ENCODE measurements at regions not wholly inside any gene's neighbourhood (a gene's known extent, or its start where the extent isn't known, plus 50 kb on each side); places are given as distances from the start of the nearest gene placed in this dataset.

GRCh38 chr5:38187532-38187931 lies 70.8 kb upstream of the EGFLAM start:
- Histone ChIP-seq H3K27me3 (ENCODE audit: control insufficient read depth, insufficient read depth, low read length) (peaks cover 3% of the 10 kb centered on the region), H3K79me2 (ENCODE audit: control insufficient read depth, insufficient read depth, low read length) (no peaks in the 10 kb centered on the region), H3K4me3 (replicated peaks in 1 of 4; ENCODE audit: control extremely low read depth in 1 of 4, insufficient read depth in 1 of 4, low read depth in 3 of 4, low read length in 4 of 4) (no peak overlapping the region), H3K9ac (ENCODE audit: insufficient read depth, low read length) (no peak overlapping the region), H3K4me1 (ENCODE audit: control insufficient read depth, extremely low read depth, insufficient read depth, low read length) (no peaks in the 10 kb centered on the region), H3K36me3 (ENCODE audit: control insufficient read depth, insufficient read depth, low read length) (no peaks in the 10 kb centered on the region), H3K4me2 (ENCODE audit: extremely low read depth, insufficient read depth, low read length) (no peak overlapping the region), H2AFZ (ENCODE audit: low read length) (no peak overlapping the region), H3K9me3 (ENCODE audit: control insufficient read depth, insufficient read depth, low read depth, low read length) (no peaks in the 10 kb centered on the region), H3K27ac (ENCODE audit: insufficient read depth, low read length) (no peak overlapping the region), H4K20me1 (ENCODE audit: control insufficient read depth, extremely low read depth, insufficient read depth, low read length) (no peaks in the 10 kb centered on the region)
- TF ChIP-seq EZH2 (IDR thresholded peaks at IDR 0.05; ENCODE audit: low read length, missing control alignments) (no peak), CTCF (conservative IDR thresholded peaks at IDR 0.05 in 1 of 2, IDR thresholded peaks at IDR 0.05 in 1 of 2; ENCODE audit: low read depth in 1 of 2, low read length in 2 of 2) (no peak)
- DNase-seq (ENCODE audit: low read depth in 2 of 2) = no peak

DNA sequence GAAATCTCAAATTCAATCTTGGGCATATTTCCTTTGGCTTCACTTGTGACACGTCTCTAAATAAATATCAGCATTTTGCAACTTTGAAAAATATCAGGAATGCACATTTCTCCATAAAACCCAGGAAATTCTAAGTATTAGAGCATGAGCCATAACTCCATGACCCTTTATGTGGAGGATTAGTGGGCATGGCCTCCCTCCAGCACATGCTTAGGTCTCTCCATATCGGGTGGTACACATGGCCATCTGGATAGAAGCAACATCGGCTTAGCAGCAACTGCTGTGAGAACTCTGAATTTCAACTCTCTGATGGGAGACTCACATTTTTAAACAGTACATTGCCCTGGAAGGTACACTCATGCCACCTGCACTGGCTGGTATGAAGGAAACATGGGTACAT lies 73.7 kb upstream of the EGFLAM start:
- Histone ChIP-seq H3K9me3 (ENCODE audit: control insufficient read depth, insufficient read depth, low read depth, low read length) (no peaks in the 10 kb centered on the region), H3K36me3 (ENCODE audit: control insufficient read depth, insufficient read depth, low read length) (no peaks in the 10 kb centered on the region), H2AFZ (ENCODE audit: low read length) (no peak overlapping the region), H4K20me1 (ENCODE audit: control insufficient read depth, extremely low read depth, insufficient read depth, low read length) (no peaks in the 10 kb centered on the region), H3K4me1 (ENCODE audit: control insufficient read depth, extremely low read depth, insufficient read depth, low read length) (no peaks in the 10 kb centered on the region), H3K79me2 (ENCODE audit: control insufficient read depth, insufficient read depth, low read length) (no peaks in the 10 kb centered on the region), H3K9ac (ENCODE audit: insufficient read depth, low read length) (no peak overlapping the region), H3K27me3 (ENCODE audit: control insufficient read depth, insufficient read depth, low read length) (peaks cover 2% of the 10 kb centered on the region), H3K4me2 (ENCODE audit: extremely low read depth, insufficient read depth, low read length) (no peak overlapping the region), H3K4me3 (replicated peaks in 1 of 4; ENCODE audit: control extremely low read depth in 1 of 4, insufficient read depth in 1 of 4, low read depth in 3 of 4, low read length in 4 of 4) (no peak overlapping the region), H3K27ac (ENCODE audit: insufficient read depth, low read length) (no peak overlapping the region)
- TF ChIP-seq EZH2 (IDR thresholded peaks at IDR 0.05; ENCODE audit: low read length, missing control alignments) = no peak
- no peak for TF ChIP-seq CTCF (conservative IDR thresholded peaks at IDR 0.05 in 1 of 2, IDR thresholded peaks at IDR 0.05 in 1 of 2; ENCODE audit: low read depth in 1 of 2, low read length in 2 of 2)
- no peak for DNase-seq (ENCODE audit: low read depth in 2 of 2)

DNA sequence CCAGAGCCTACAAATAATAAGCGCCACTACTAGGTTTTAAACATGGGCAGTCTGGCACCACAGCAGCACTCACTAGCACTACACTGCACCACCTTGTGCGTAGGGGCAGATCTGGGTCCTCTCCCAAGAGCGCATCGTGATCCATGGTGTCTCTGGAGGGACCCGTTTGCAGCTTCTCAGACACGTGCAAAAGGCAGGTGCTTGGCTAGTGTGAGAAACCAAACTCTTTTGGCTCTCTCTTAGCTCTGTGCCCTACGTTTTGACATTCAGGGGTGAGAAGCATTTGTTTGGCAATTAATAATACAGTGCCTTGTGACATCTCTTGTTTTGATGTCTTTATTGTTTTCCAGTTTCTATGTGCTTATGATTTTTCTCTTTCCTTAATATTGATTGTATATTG lies 75.4 kb upstream of the EGFLAM start:
- no peak overlapping the region for H3K4me3 ChIP-seq (replicated peaks in 1 of 4; ENCODE audit: control extremely low read depth in 1 of 4, insufficient read depth in 1 of 4, low read depth in 3 of 4, low read length in 4 of 4)
- no peaks in the 10 kb centered on the region for H3K4me1 ChIP-seq (ENCODE audit: control insufficient read depth, extremely low read depth, insufficient read depth, low read length)
- no peaks in the 10 kb centered on the region for H3K9me3 ChIP-seq (ENCODE audit: control insufficient read depth, insufficient read depth, low read depth, low read length)
- H4K20me1 ChIP-seq (ENCODE audit: control insufficient read depth, extremely low read depth, insufficient read depth, low read length) = no peaks in the 10 kb centered on the region
- H3K27ac ChIP-seq (ENCODE audit: insufficient read depth, low read length) = no peak overlapping the region
- TF ChIP-seq EZH2 (IDR thresholded peaks at IDR 0.05; ENCODE audit: low read length, missing control alignments) (no peak), CTCF (conservative IDR thresholded peaks at IDR 0.05 in 1 of 2, IDR thresholded peaks at IDR 0.05 in 1 of 2; ENCODE audit: low read depth in 1 of 2, low read length in 2 of 2) (no peak)
- no peak overlapping the region for H3K4me2 ChIP-seq (ENCODE audit: extremely low read depth, insufficient read depth, low read length)
- H3K27me3 ChIP-seq (ENCODE audit: control insufficient read depth, insufficient read depth, low read length) = no peaks in the 10 kb centered on the region
- H3K9ac ChIP-seq (ENCODE audit: insufficient read depth, low read length) = no peak overlapping the region
- H2AFZ ChIP-seq (ENCODE audit: low read length) = no peak overlapping the region
- H3K36me3 ChIP-seq (ENCODE audit: control insufficient read depth, insufficient read depth, low read length) = no peaks in the 10 kb centered on the region
- H3K79me2 ChIP-seq (ENCODE audit: control insufficient read depth, insufficient read depth, low read length) = no peaks in the 10 kb centered on the region
- DNase-seq (ENCODE audit: low read depth in 2 of 2) = no peak
